Neural cell (in vitro differentiated cells): ENCODE measurements at regions not wholly inside any gene's neighbourhood (a gene's known extent, or its start where the extent isn't known, plus 50 kb on each side); places are given as distances from the start of the nearest gene placed in this dataset.

ENCODE experiments used
- H2AFZ ChIP-seq: fragments of 200-600, 300-800 bp; sonication (generic), shearing (Covaris generic); 2 replicates; pipeline ENCODE4 v1.6.0; 2014; ENCODE audit warnings: low read depth, mild to moderate bottlenecking, antibody characterized with exemption, low read length, moderate library complexity
- H3F3A ChIP-seq: fragments of 200-600 bp; shearing (Covaris generic); 2 replicates; pipeline ENCODE4 v1.6.1; 2016; ENCODE audit warnings: mild to moderate bottlenecking, moderate library complexity, mixed read lengths, antibody characterized with exemption, low read length; ENCODE audit not compliant: insufficient read depth, poor library complexity, severe bottlenecking
- H3K27ac ChIP-seq: fragments of 200-600, 300-800 bp; sonication (generic), shearing (Covaris generic); 2 replicates; pipeline ENCODE4 v1.5.1; 2014; ENCODE audit warnings: mild to moderate bottlenecking, low read length, moderate library complexity
- H3K27me3 ChIP-seq: fragments of 300-800, 200-600 bp; sonication (generic), shearing (Covaris generic); 2 replicates; pipeline ENCODE4 v1.6.0; 2014; ENCODE audit warnings: mild to moderate bottlenecking, low read depth, low read length, moderate library complexity; ENCODE audit not compliant: insufficient read depth
- H3K36me3 ChIP-seq: fragments of 300-800, 200-600 bp; sonication (generic), shearing (Covaris generic); 2 replicates; pipeline ENCODE4 v1.5.1; 2014; ENCODE audit warnings: mild to moderate bottlenecking, antibody characterized with exemption, low read length, moderate library complexity; ENCODE audit not compliant: insufficient read depth
- H3K4me2 ChIP-seq: fragments of 300-800, 200-600 bp; sonication (generic), shearing (Covaris generic); 2 replicates; pipeline ENCODE4 v1.6.0; 2014; ENCODE audit warnings: mild to moderate bottlenecking, low read length
- H3K4me3 ChIP-seq: fragments of 300-800, 200-600 bp; sonication (generic), shearing (Covaris generic); 2 replicates; pipeline ENCODE4 v1.5.1; 2014; ENCODE audit warnings: mild to moderate bottlenecking, low read length, moderate library complexity
- H3K79me2 ChIP-seq: fragments of 200-600 bp; shearing (Covaris generic); replicated peaks from 2 replicates; pipeline ENCODE4 v1.6.0; 2014; ENCODE audit warnings: mild to moderate bottlenecking, low read length, moderate library complexity; ENCODE audit not compliant: insufficient read depth
- H3K9ac ChIP-seq: fragments of 300-800, 200-600 bp; sonication (generic), shearing (Covaris generic); 2 replicates; pipeline ENCODE4 v1.6.1; 2016; ENCODE audit warnings: mild to moderate bottlenecking, low read length, mixed read lengths
- H3K9me2 ChIP-seq: fragments of 200-600 bp; shearing (Covaris generic); 2 replicates; pipeline ENCODE4 v1.6.1; 2016; ENCODE audit warnings: mild to moderate bottlenecking, low read length, mixed read lengths; ENCODE audit not compliant: insufficient read depth
- H3K9me3 ChIP-seq: fragments of 200-600, 300-800 bp; sonication (generic), shearing (Covaris generic); 2 replicates; pipeline ENCODE4 v1.6.1; 2016; ENCODE audit warnings: mild to moderate bottlenecking, mixed run types, low read length, moderate library complexity, mixed read lengths
- H4K20me1 ChIP-seq: fragments of 200-600 bp; shearing (Covaris generic); 2 replicates; pipeline ENCODE4 v1.6.1; 2016; ENCODE audit warnings: mild to moderate bottlenecking, mixed run types; ENCODE audit not compliant: insufficient read depth
- EP300 ChIP-seq: fragments of 450-650 bp; conservative IDR thresholded peaks from 2 replicates; pipeline ENCODE4 v1.6.1; 2014; ENCODE audit warnings: antibody characterized with exemption, mild to moderate bottlenecking, moderate library complexity; ENCODE audit not compliant: poor library complexity, severe bottlenecking
- EZH2 ChIP-seq: fragments of 200-600, 300-800 bp; shearing (Covaris generic), sonication (generic); IDR thresholded peaks from 2 replicates; pipeline ENCODE4 v1.6.1; 2014; ENCODE audit warnings: antibody characterized with exemption, low read length, borderline replicate concordance, mild to moderate bottlenecking; ENCODE audit not compliant: insufficient read depth, poor library complexity, severe bottlenecking
- MXI1 ChIP-seq: fragments of 450-650 bp; conservative IDR thresholded peaks from 2 replicates; pipeline ENCODE4 v1.6.1; 2014; ENCODE audit warnings: antibody characterized with exemption, mild to moderate bottlenecking; ENCODE audit not compliant: poor library complexity, severe bottlenecking
- POLR2AphosphoS5 ChIP-seq: IDR thresholded peaks from 2 replicates; pipeline ENCODE4 v1.6.1; 2012
- RAD21 ChIP-seq: fragments of 450-650 bp; conservative IDR thresholded peaks from 2 replicates; pipeline ENCODE4 v1.6.1; 2014; ENCODE audit warnings: antibody characterized with exemption, mild to moderate bottlenecking, moderate library complexity
- REST ChIP-seq: IDR thresholded peaks from 2 replicates; pipeline ENCODE4 v1.6.1; 2012; ENCODE audit warnings: borderline replicate concordance
- SMC3 ChIP-seq: fragments of 450-650 bp; conservative IDR thresholded peaks from 2 replicates; pipeline ENCODE4 v1.6.1; 2014; ENCODE audit warnings: antibody characterized with exemption, mild to moderate bottlenecking, moderate library complexity; ENCODE audit not compliant: poor library complexity
- TAF1 ChIP-seq: IDR thresholded peaks from 2 replicates; pipeline ENCODE4 v1.6.1; 2012; ENCODE audit warnings: low read depth
- TF ChIP-seq, protein P1 (sequence below): fragments of 450-650 bp; IDR thresholded peaks from 2 replicates; pipeline ENCODE4 v1.5.1; 2014; ENCODE audit warnings: antibody characterized with exemption, mild to moderate bottlenecking, moderate library complexity; ENCODE audit not compliant: poor library complexity, severe bottlenecking

DNA sequence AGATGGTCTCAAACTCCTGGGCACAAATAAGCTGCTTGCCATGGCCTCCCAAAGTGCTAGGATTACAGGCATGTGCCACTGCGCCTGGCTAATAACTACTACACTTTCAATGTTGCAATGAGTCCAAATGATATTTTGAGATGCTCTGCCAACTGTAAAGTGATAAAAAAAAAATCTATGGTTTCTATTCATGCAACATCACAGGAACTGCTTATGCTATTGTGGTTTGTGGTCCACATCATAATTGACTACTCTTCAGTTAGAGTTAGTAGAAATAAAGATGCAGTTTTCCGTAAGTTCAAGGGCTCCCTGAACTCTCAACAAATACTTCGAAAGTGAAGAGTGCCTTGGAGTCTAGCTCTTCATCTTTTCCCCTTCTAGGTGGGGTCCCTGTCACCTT, 239.4 kb downstream of the C12orf75 start:
- H3F3A ChIP-seq, result no peaks in the 10 kb centered on the region
- H3K27ac ChIP-seq, result no peak overlapping the region
- no peak overlapping the region for H3K9ac ChIP-seq
- no peaks in the 10 kb centered on the region for H3K9me2 ChIP-seq
- H3K27me3 ChIP-seq, result no peaks in the 10 kb centered on the region
- no peak overlapping the region for H3K4me2 ChIP-seq
- TF ChIP-seq MXI1 (no peak), POLR2AphosphoS5 (no peak), REST (no peak), EZH2 (no peak), TAF1 (no peak), RAD21 (no peak), EP300 (no peak), SMC3 (no peak)
- TF ChIP-seq, protein P1, sequence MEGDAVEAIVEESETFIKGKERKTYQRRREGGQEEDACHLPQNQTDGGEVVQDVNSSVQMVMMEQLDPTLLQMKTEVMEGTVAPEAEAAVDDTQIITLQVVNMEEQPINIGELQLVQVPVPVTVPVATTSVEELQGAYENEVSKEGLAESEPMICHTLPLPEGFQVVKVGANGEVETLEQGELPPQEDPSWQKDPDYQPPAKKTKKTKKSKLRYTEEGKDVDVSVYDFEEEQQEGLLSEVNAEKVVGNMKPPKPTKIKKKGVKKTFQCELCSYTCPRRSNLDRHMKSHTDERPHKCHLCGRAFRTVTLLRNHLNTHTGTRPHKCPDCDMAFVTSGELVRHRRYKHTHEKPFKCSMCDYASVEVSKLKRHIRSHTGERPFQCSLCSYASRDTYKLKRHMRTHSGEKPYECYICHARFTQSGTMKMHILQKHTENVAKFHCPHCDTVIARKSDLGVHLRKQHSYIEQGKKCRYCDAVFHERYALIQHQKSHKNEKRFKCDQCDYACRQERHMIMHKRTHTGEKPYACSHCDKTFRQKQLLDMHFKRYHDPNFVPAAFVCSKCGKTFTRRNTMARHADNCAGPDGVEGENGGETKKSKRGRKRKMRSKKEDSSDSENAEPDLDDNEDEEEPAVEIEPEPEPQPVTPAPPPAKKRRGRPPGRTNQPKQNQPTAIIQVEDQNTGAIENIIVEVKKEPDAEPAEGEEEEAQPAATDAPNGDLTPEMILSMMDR, result no peak
- H2AFZ ChIP-seq, result no peak overlapping the region
- H3K9me3 ChIP-seq, result no peaks in the 10 kb centered on the region
- H3K36me3 ChIP-seq, result no peaks in the 10 kb centered on the region
- no peak overlapping the region for H3K4me3 ChIP-seq
- H3K79me2 ChIP-seq, result no peaks in the 10 kb centered on the region
- no peaks in the 10 kb centered on the region for H4K20me1 ChIP-seq

DNA sequence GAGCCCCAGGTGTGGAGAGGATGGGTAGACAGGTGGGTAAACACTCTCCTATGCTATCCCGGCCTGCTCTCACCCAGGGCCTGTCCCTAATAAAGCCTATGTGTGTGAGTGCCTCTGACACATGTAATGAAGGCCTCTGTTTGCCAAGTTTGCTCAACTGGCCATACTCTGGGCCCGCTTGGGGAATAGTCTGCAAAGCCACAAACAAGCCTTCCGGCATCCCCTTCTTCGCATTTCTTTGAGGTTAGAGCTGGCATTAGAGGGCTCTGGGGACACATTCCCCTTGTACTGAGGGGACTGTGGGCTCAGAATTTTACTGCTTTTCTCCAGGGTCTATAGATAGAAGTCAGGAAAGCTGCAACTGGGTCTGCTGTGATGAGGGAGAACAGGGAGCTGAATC, 240.5 kb downstream of the C12orf75 start:
- Histone ChIP-seq H3K27me3 (no peaks in the 10 kb centered on the region), H3K36me3 (no peaks in the 10 kb centered on the region)
- TF ChIP-seq EZH2 (no peak), EP300 (no peak), MXI1 (no peak)

DNA sequence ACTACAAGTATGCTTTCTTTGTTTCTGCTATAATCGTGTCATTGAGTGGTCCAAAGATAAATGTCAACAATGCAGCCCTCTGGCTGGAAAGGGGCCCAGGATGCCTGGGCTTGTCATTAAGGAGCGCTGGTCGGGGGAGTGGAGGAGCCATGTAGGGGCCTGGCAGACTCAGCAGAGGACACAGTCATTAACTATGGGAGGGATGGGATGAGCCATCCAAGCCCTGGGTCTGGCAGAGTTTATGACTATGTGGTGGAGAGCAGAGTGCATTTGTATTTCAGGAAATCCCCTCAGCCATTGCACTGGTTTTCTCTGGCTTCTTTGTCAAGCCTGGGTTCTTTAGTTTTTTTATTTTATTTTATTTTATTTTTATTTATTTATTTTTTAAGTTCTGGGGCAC, 243.1 kb downstream of the C12orf75 start:
- Histone ChIP-seq H3K9me3 (no peaks in the 10 kb centered on the region), H3K9ac (no peak overlapping the region), H3K4me3 (no peak overlapping the region), H3K79me2 (no peaks in the 10 kb centered on the region), H3K9me2 (no peaks in the 10 kb centered on the region), H3K4me2 (no peak overlapping the region), H4K20me1 (no peaks in the 10 kb centered on the region), H2AFZ (no peak overlapping the region), H3F3A (no peaks in the 10 kb centered on the region), H3K36me3 (no peaks in the 10 kb centered on the region), H3K27ac (no peak overlapping the region), H3K27me3 (no peaks in the 10 kb centered on the region)
- TF ChIP-seq, protein P1, result no peak
- TF ChIP-seq MXI1 (no peak), POLR2AphosphoS5 (no peak), REST (no peak), EZH2 (no peak), TAF1 (no peak), RAD21 (no peak)

More for the DNA sequence above, 240.5 kb downstream of the C12orf75 start:
- Histone ChIP-seq H3K9ac (no peak overlapping the region), H2AFZ (no peak overlapping the region), H3F3A (no peaks in the 10 kb centered on the region), H3K9me3 (no peaks in the 10 kb centered on the region), H3K9me2 (no peaks in the 10 kb centered on the region), H3K27ac (no peak overlapping the region), H3K4me2 (no peak overlapping the region), H3K79me2 (no peaks in the 10 kb centered on the region), H4K20me1 (no peaks in the 10 kb centered on the region), H3K4me3 (no peak overlapping the region)
